ENCODE measurements at regions not wholly inside any gene's neighbourhood (a gene's known extent, or its start where the extent isn't known, plus 50 kb on each side); places are given as distances from the start of the nearest gene placed in this dataset.

DNA sequence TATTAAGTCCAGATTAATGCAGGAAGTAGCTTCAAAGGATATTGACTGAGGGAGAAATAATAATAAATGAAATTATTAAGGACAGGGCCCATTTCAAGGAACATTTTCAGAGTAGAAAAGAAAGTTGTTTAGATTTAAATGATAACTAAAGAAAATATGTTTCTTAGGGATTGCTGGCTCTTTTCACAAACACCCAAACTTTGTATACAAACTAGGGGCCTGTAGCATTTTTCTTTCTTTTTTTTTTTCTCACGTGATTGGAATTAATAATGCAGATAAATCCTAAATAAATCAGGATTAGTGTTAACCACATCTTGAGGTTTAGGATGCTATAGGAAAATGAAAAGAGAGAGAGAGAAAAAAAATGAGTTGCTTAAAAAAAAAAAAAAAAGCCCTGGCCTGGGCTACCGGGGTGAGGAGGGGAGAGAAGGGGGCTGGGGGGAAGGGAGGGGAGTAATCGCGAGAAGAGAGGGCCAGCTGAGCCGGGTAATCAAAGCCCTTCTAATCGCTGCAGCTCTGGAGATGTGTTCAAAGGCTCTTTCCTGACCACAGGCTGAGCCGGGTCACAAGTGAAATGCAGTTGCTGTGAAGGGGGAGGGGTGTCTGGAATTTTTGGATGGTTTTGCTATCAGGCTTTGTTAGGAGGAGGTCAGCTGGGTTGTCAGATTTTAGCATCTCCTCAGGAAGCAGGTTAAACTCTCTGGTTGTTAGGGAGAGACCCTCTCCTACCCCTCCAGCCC lies 104.6 kb upstream of the ZFHX3 start:
- DNase-seq (ENCODE audit: low read depth in 2 of 2) = no peak

DNA sequence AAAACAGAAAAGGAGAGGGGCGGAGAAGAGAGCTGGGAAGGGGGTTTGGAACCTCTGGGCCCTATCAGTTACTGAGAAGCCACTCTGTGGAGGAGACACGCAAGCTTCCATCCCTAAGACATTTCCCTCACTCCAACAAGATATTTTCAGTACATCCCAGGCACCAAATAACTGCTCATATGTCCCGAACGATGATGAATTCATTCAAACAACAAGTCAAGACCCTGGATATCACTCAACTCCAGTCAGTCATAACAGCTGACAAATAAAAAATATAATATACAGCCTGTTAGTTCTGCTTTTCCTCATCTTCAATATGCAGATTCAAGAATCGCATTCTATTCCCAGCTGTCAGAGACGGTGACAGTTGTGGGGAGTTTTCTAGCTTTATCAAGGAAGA lies 104.0 kb upstream of the ZFHX3 start:
- DNase-seq (ENCODE audit: low read depth in 2 of 2) = no peak

DNA sequence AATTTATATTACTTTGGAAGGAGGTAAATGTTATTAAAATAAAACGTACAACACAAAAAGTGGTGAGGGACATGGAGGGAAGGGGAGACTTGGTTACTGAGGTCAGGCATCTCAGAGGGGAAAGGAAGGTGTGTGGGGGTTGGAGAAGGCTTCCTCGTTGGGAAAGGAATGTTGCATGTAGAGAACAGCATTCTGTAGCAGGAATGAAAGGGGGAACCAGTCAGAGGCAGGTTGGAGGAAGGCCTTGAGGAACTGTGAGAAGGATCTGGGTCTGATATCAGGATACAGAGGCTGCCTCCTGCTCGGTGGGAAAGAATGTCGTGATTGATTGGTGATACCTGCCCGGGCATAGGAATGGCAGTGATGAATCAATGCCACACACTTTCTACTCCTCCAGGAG lies 103.3 kb upstream of the ZFHX3 start:
- DNase-seq (ENCODE audit: low read depth in 2 of 2) = no peak

DNA sequence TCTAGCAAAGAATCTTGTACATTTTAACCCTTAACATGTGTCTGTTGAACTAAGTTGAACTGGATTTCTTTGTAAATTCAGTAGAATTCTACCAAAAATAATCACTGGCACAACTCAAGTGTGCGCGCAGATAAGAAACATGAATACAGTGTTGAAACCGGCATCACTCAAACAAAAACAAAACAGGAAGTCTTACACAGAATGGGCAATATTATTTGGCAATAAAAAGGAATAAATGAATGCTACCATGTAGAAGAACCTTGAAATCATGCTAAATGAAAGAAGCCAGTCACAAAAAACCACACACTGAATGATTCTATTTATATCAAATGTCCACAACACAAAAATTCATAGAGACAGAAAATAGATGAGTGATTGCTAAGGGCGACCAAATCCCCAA lies 102.9 kb upstream of the ZFHX3 start:
- DNase-seq (ENCODE audit: low read depth in 2 of 2) = no peak

DNA sequence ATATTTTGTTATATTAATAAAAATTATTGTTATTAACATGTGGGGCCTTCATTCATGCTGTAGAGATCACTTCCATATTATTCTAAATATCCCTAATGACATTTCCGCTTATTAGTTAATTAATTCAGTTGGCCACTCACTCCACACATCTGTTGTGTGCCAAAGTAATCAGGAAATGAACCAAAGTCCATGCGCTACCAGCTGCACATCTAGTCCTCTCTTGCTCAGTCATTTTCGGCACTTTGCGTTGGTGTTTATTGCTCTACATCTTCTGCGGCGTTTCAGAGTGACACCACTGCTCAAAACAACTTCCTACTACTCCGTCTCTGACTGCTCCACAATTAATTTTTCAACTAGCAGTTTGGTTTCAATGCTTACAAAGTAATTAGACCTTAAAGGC lies 101.4 kb upstream of the ZFHX3 start:
- no peak for DNase-seq (ENCODE audit: low read depth in 2 of 2)

DNA sequence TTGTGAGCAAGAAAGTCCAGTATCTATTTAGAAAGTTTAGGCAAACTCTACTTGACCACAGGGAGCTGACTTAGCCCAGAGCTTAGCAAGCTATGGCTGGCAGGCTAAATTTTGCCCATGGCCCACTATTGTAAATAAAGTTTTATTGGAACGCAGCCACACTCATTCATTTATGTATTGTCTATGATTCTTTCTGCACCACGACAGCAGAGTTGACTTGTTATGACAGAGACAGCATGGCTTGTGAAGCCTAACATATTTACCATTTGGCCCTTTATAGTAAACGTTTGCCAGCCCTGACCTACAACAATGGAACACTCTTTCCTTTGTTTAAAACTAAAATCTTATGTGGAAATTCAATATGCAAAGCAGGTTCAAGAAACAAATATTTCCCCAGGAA lies 100.0 kb upstream of the ZFHX3 start:
- DNase-seq (ENCODE audit: low read depth in 2 of 2) = no peak

DNA sequence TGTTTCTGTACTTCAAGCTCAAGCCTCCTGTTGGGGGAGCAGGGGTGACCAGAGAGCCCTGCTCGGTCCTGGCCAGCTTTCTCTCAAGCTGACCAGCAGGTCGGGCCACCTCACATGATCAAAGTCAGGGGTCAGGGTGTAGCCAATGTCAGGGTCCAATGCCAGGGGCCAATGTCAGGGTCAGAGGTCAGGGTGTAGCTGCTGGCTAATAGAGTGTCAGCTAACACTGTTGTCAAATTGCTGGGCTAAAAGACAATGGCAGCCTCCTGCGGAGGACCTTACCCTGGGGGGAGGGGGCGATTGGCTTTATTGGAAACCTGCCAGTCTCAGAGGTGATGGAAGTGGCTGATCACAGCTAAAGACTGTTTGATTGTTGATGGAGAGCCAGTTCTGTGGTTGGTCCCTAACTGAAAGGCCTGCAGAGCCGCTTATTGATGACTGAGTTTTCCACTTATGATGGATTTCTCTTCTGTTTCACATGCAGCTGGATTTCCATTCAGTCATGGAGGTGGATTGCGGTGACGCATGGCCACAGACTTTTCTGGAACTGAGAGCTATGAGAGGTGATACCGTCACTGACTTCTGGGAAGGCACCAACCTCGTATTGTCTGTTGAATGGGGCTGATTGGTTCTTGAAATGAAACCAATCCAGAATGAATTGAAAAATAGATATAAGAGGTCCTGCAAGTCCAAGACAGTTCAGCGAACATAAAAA lies 97.4 kb upstream of the ZFHX3 start:
- DNase-seq (ENCODE audit: low read depth in 2 of 2) = no peak

DNA sequence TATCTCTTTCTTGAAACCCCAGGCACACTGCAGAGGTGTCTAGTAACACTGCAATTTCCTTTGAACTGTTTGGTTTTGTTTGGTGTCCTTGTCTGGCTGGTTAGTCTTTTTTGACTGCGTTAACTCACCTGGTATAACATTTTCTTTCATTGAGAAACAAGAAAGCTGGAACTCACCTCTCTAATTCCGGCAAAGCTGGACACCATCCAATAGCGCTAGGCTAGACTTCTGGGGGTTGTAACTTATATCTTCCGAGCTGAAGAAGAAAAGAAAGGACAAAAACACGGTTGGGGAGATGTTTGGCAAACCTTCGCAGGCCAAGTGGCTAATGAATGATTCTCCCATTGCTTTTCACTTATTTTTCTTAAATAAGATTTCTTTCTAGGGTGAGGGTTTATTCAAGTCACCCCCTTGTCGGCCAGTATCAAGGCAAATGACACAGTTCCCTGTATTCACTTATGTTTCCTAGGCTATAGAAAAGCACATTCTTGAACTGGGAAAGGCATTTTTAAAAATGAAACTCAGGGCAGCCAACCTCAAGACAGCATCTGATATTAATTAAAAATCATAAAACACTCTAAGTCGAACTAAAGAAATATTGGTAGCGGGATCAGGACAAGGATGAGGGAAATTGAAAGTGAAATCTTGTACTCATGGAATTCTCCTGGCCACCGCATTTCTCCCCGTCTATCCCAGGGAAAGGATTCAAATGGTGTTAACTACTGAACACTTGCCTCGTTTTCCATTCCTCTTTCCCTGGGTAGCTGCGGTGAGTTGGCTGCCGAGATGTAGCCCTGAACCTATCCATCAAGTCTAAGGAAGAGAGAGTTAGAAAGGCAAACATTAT lies 95.9 kb upstream of the ZFHX3 start:
- no peak for DNase-seq (ENCODE audit: low read depth in 2 of 2)

DNA sequence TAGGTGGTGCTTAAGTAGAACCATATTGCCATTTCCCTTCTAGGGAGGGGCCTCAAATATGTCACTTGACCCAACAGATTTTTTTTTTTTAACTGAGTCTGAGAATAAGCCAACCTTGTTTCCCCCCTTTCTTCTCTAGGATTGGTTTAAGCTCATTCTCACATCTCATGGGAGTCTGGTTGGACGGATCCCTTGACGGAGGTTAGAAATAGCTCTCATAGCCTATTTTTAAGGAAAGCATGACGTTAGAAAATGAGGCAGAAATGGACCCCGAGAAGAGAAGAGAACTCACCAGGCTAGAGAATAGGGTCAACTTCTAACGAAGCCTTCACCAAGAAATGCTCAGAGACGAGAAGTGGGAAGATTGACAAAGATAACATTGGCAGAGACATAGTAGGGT lies 95.1 kb upstream of the ZFHX3 start:
- DNase-seq (ENCODE audit: low read depth in 2 of 2) = no peak

DNA sequence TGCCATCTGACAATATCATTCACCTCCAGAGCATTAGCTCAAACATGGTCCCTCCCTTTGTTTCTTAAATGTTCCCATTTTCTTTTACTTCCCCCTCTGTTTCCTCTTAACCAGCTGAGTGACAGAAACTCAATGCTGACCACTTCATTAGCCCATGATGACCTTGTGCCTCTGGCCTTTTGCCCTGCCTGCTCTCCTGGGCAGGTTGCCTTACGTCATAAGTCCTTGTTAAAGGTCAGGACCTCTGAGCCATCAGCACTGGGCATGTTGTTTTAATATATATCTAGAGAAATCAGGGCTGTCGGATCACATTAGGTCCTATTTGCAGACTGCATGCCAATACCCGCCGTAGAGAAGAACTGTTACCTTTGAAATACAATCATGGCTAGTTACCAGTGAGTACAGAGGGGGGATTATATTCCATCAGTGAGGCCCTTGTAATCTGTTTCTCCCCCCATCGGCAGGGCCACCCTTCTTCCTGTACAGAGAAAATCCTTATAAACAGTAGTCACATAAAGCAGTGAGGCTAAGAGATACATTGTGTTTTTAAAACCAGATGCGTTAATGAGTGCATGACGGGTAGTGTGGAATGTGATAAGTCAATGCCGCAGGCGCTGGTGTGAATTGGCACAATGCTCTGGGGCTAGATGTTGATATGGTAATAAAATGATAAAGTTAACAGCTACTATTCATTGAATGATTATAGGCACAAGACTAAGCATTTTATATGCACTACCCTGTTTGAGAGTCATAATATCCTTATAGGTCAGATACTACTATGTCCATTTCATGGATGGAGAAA lies 94.3 kb upstream of the ZFHX3 start:
- DNase-seq (ENCODE audit: low read depth in 2 of 2) = no peak

DNA sequence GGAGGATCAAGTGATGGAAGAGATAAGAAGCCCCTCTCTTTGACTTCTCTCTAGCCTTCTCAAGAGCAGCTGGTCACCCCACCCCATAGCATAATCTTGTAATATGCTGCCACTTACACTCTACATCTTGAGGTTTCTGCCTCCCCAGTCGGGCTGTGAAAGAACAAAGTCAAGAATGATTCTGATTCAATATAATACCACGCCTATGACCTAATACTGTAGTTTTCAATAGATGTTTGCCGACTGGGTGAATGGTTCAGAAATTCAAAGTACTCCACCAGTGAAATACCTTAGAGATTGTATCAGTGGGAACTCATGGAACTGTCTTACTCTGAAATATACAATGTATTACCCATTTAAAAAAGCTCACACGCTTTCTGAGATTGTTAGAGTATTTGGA lies 93.0 kb upstream of the ZFHX3 start:
- DNase-seq (ENCODE audit: low read depth in 2 of 2) = no peak

DNA sequence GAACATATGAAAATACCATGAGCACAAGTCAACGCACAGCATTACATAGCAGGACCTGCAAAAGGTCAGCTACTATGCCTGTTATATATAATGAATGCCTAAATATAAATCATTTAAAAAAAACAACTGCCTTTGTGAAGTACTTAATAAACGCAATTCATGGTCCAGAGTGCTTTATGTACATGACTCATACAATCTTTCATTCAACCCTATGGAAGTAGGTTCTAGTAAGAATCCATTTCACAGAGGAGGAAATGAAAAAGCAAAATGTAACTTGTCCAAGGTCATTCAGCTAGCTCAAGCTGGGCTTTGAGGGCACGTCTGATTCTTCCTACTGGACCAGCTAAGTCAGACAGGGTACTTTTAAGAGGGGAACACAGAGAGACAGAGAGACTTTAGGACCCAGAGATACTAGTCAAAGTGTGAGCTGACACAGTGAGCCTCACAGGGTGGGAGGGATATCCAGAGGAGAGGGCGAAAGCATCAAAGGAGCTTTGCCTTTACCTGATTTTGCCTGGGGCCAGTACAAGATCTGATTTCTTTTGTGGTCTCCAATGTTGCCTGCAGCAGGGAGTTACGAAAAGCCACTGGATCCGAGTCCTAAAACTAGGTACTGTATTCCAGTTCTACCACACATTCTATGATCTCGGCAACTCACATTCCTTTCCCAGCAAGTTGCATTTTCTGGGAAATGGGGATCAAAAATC lies 83.4 kb upstream of the ZFHX3 start:
- DNase-seq (ENCODE audit: low read depth in 2 of 2) = no peak

DNA sequence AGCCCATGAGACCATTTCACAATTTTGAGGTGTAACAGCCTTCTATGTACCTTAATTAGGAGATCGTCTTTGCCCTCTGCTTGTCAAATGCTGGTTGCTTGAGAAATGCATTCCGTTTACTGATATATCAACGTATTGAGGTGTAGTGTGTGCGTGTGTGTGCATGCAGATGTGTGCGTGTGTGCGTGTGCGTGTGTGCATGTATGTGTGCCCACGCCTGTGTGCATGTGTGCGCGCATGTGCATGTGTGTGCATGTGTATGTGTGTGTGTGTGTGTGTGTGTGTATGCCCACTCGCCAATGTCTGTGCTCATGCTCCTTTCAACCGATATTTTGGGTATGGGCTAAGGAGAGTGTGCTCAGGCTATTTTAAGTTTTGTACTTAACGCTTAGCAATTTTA lies 81.5 kb upstream of the ZFHX3 start:
- no peak for DNase-seq (ENCODE audit: low read depth in 2 of 2)

DNA sequence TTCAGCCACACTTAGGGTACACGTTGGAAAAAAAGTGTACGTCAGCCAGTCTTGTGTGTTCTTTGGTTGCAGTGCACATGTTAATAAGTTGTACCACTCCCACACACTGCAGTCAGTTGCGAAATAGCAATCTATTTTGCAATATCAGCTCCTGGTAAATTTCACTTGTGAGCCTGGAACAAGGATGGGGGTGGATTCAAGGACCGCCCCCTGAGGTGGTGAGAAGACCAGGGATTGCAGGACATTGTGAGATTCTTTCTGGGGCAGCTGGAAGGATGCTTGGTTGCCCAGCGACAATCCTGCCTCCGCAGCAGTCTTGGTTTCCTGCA lies 78.6 kb upstream of the ZFHX3 start:
- no peak for DNase-seq (ENCODE audit: low read depth in 2 of 2)

DNA sequence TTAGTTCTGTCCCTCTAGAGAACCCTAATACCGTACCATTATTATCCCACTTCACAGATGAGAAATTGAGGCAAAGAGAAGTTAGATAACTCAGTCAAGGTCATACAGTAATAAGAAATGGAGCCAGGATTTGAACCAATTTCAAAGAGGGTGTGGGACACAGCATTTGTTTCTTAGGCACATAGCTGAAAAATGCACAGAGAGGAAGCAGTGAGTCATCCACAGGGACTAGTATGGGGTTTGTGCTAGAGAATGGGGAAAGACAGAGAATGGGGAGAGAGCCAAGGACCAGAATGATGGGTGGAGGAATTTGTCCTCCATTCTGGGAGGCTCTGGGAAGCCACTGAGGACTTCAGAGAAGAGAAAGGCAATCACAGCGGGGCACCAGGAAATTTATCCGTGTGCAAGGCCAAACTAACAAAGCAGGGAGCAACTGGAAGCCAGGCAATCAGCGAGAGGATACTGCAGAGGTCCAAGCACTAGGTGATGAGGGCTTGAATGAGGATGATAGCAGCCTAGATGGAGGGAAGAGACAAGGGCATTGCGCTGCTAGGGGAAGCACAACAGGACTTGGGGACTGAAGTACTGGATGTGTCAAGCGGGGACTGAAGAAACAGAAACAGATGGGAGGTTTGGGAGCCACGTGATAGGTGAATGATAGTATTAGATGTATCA lies 78.1 kb upstream of the ZFHX3 start:
- DNase-seq (ENCODE audit: low read depth in 2 of 2) = no peak

DNA sequence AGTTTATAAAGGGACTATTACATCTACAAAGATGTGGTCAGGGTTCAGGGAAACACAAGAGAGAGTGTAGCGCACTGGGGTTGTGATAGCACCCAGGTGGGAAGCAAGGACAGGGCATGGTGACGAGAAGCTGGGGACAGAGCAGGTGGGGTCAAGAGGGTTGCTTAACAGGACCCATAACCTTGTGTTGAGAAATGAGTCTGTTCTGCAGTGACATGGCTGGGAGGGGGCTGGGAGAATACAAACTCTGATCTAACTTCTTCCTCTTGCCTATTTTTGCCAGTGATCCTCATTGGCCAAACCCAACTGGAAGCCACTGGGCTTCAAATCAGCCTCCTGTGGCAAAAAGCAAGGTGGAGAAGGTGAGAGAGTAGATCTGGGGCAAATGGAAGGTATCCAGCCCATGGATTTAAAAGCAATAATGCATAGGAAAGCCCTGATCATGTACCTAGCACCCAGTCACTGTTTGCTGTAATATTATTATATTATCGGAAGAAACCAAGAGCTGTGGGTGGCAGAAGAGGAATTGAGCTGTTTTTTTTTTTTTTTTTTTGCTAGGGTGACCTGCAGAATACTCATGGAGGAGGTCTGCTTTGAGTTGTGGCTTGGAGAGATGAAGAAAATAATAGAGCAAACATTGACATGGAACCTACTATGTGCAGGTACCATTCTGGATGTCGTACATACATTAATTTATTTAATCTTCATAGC lies 76.9 kb upstream of the ZFHX3 start:
- no peak for DNase-seq (ENCODE audit: low read depth in 2 of 2)

DNA sequence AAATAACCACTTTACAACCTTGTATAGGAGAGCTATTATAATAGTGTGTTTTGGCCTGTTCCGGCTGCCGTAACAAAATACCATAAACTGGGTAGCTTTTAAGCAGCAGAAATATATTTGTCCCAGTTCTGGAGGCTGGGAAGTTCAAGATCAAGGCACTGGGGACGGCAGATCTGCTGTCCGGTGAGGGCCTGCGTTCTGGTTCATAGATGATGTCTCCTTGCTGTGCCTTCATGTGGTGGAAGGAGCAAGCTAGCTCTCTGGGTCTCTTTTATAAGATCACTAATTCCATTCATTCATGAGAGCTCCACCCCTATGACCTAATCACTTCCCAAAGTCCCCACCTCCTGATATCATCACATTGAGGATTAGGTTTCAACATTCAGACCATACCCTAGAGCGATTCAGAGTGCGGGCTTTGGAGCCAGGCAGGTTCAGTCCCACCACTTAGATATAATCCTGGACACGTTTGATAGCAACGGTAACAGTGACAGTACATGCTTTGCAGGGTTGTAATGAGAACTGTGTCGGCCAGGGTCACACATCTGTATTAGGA lies 76.2 kb upstream of the ZFHX3 start:
- no peak for DNase-seq (ENCODE audit: low read depth in 2 of 2)

DNA sequence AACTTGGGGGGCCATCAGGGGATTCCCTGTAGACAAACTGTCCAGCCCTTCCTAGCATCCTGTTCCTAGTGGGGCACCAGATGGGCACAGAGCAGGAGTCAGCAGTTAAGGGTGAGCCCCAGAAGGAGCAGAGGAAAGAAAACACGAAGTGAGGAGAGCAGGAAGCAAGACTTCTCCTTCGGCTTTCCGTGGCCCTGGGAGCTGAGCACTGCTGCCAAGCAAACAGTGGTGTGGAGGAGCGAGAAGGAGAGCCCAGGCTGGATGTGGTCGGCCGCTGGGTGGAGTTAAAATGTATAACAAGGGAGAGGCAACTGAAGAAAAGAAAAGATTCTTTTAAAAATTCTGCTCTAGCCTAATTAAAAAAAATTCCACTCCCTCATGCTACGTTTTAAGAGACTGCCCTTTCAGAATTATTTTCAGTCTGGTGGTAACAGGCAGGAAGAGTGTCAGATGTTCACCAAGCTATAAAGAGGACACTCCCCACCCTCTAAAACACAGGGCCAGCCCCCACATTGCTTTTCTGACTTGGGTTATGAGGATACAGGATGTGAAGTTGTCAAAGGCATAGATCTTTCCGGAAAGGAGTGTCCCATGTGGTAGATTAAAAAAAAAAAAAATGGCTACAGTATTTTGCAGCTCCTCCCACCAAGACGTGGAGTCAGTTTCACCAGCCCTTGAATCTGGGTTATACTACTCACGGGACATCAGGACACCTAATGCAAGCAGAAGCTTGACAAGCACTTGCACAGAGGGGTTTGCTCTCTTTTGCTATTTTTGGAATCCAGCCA lies 74.9 kb upstream of the ZFHX3 start:
- no peak for DNase-seq (ENCODE audit: low read depth in 2 of 2)

DNA sequence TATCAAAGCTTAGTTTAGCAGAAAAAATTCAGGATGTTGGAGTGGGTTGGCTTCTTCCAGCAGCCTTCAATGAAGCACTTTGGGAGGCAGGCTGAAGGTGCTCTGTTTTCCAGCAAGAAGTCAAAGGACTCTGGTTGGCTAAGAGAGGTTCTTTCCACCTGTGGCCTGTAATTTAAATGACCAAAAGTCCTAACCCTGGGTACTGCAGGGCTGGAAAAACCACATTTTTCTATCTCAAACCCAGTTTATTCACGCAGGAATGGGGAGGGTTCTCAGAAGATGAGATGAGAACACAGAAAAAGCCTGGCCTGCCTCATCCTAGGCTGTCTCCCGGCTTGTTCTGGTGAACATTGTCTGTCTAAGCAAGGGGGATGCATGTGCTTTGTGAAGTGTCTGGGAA lies 68.6 kb upstream of the ZFHX3 start:
- no peak for DNase-seq (ENCODE audit: low read depth in 2 of 2)

All from stimulated activated CD8-positive, alpha-beta memory T cell treated with anti-CD3 and anti-CD28 coated beads, Interleukin-2, amount 100 ng/mL, for 48 hours (primary cell).